WI38 (cell line): ENCODE measurements at regions not wholly inside any gene's neighbourhood (a gene's known extent, or its start where the extent isn't known, plus 50 kb on each side); places are given as distances from the start of the nearest gene placed in this dataset.

ENCODE experiments used
- H3K4me3 ChIP-seq: 2 replicates; pipeline ENCODE4 v1.5.1; 2011; ENCODE audit warnings: low read depth, mild to moderate bottlenecking, control low read depth, low read length
- CTCF ChIP-seq: IDR thresholded peaks from 2 replicates; pipeline ENCODE4 v1.5.1; 2012; ENCODE audit warnings: low read depth, mild to moderate bottlenecking, control low read depth, low read length

DNA sequence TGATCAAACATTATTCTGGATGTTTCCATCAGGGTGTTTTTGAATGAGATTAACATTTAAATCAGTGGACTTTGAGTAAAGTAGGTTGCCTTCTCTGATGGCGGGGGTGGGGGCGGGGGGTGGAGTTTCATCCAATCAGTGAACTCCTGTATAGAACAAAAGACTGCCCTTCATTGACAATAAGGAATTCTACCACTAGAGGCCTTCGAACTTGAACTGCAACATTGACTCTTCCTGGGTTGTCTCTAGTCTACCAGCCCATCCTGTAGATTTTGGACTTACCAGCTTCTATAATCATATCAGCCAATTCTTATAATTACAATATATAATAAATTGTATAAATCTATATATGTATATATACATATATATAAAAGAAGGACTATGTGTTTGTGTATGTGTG, 520.4 kb upstream of the CXADR start:
- no peak for TF ChIP-seq CTCF
- H3K4me3 ChIP-seq, result no peak overlapping the region

DNA sequence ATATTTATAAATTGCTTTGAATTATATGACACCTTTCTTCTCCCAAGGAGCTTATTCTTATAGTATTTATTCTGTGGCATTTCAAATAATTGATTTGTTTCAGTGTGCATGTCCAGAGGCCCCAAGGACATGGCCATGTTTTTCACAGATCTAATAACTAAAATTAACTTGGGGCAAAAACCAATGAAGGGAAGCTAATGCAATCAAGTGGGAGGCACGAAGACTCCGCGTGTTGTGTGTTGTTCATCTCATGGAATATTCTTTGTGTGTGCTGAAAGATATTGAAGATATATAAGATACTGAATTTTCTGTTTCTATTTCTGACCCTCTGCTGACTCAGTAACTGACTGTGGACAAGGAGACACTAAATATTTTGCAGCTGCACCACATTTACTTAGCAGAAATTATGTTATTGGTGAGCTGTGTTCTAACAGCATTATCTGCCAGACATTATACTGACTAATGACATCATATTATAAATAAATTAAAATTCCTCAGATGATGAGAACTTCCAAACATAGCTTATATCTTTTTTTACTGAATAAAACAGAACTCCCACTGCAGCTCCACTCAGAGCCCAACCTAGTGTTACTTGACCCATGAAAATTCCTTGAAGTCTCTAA, 519.3 kb upstream of the CXADR start:
- H3K4me3 ChIP-seq, result no peak overlapping the region
- no peak for TF ChIP-seq CTCF

DNA sequence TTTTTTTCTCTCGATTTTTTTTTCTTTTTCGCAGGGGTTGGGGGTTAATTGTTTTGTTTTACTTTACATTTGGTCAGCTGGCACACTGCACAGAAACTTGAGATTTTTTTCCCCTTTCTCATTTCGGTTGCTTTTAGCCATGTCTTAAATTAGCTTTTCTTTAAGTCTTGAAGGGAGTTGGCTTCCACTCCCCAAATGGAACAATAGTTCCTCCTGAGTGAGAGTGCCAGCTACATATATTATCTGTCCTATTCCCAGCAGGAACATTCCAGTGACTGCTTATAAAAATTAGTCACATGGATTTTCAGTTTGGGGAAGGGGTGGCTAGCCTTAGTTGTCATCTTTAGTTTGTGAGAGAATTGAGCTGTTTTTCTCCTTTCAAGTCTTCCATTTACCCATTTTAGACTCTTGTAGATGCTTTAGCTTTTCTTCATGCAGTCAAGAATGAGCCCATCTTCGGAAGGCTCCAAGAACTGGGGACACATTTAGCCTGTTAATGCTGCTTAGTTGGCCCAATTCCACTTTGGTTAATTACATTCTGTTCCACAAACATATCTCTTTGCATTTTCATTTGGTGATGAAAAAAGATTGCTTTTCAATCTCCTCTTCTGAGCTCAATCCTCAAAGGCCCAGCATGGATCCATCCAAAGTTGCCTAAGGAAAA, 510.1 kb upstream of the CXADR start:
- TF ChIP-seq CTCF, result no peak
- H3K4me3 ChIP-seq, result no peak overlapping the region

GRCh38 chr21:17003258-17003615, 509.6 kb upstream of the CXADR start:
- no peak for TF ChIP-seq CTCF
- no peak overlapping the region for H3K4me3 ChIP-seq

DNA sequence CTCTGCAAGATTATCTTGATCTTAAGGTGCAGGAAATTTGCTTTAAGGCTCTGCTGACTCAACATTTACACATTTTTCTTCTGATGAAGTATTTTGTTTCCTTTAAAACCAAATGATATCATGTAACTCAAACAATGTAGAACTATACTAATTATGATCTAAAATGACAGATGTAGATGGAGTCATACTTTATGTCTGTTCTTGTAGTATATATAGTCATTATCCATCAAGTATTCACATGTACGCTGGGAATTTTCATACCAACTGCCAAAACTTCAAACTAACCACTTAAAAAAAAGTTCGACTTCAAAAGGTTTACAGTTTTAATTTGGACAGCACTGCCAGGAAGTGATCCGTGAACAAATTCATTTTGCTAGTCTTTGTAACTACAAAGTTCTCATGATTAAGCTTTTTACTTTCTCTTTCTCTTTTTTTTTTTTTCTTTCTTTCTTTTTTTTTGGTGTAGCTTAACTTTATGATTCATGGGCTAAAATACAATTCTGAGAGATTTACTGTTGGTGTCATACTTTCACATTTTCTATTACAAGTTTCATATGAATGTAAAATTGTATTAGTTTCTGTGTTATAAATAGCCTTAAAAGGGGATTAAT, 509.0 kb upstream of the CXADR start:
- TF ChIP-seq CTCF, result no peak
- no peak overlapping the region for H3K4me3 ChIP-seq

- TF ChIP-seq CTCF, result no peak
- no peak overlapping the region for H3K4me3 ChIP-seq
Measured at GRCh38 chr21:17032141-17032655, 480.6 kb upstream of the CXADR start.

- TF ChIP-seq CTCF, result no peak
- no peak overlapping the region for H3K4me3 ChIP-seq
Measured at GRCh38 chr21:17044696-17045095, 468.1 kb upstream of the CXADR start.
